ENCODE measurements at regions not wholly inside any gene's neighbourhood (a gene's known extent, or its start where the extent isn't known, plus 50 kb on each side); places are given as distances from the start of the nearest gene placed in this dataset.
A peak's percentile ranks its signal among the peaks of the same experiment; 100 is the strongest.
"Not testable (repeated sequence)": the region's sequence is repeated elsewhere in the genome, so short reads cannot be mapped to it uniquely, and the experiment has no call there.

DNA sequence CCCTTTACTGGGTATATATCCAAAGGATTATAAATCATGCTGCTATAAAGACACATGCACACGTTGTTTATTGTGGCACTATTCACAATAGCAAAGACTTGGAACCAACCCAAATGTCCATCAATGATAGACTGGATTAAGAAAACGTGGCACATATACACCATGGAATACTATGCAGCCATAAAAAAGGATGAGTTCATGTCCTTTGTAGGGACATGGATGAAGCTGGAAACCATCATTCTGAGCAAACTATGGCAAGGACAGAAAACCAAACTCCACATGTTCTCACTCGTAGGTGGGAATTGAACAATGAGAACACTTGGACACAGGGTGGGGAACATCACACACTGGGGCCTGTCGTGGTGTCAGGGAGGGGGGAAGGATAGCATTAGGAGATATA, 59.2 kb downstream of the CXorf49B start:
- not testable (repeated sequence) for DNase-seq

DNA sequence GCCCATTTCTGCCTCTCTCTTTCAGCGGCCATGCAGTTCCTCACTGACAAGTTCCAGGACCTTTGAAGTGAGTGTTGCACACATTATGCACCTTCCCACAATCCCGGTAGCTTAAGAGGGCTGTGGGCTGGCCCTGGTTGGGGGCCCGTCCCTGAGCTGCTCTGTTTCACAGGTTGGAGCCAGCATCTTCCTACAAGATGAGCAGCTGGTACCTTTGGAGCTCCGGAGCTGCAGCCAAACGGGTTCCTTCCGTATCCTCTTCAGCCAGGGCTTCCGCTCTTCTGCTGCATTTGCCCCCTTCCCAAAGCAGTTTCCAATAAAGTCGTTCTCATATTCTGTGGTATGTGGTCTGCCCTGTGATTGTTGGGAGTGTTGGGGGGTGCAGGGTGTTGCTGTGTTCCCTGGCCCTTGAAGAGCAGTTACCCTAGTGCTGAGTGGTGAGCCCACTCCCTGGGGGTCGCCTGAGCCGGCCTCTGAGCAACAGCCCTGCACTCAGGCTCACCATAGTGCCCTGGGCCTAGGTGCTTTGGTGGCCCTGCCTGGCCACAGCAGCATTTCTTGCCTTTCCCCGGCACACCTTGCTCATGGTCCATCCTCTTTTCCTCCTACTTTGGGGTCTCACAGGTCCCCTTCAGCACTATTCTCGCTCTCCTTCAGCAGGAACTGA, 60.4 kb downstream of the CXorf49B start:
- no peak for DNase-seq

DNA sequence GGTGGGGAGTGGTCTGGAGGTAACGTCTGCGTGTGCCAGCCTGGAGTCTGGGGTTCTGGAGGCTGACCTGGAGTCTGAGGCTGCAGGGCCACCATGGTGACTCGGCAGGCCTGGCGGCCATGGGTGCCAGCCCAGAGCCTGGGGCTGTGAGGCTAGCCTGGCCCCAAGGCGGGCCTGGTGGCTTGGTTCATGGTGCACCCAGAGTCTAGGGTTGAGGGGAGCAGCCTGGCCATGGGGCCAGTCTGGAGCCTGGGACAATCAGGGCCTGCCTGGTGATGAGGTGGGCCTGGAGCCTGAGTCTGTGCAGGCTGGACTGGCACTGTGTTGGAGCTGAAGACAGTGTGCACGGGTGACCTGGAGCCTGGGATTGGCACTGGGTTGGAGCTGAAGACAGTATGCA, 64.9 kb downstream of the CXorf49B start:
- DNase-seq: no peak

DNA sequence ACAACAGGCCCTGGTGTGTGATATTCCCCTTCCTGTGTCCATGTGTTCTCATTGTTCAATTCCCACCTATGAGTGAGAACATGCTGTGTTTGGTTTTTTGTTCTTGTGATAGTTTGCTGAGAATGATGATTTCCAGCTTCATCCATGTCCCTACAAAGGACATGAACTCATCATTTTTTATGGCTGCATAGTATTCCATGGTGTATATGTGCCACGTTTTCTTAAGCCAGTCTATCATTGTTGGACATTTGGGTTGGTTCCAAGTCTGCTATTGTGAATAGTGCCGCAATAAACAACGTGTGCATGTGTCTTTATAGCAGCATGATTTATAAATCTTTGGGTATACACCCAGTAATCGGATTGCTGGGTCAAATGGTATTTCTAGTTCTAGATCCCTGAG, 72.6 kb upstream of the NHSL2 start:
- DNase-seq: not testable (repeated sequence)

DNA sequence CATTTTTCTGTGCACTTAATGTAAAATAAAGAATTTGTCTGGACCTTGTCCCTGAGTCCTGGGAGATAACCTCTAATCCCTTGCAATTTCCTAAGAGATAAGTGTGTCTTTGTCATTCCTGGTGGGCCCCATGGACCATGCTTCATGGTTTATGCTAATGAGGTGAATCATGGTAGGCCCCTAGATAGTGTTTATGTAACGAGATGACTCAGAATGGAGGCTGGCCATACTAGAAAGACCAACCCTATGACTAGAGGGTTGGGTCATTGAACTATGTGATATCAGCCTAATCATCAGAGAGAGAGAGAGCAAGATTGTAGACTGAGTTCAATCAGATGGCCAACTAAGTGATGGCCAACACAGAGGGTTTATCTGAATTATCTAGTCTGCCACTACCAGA, 64.2 kb upstream of the NHSL2 start:
- DNase-seq: no peak

DNA sequence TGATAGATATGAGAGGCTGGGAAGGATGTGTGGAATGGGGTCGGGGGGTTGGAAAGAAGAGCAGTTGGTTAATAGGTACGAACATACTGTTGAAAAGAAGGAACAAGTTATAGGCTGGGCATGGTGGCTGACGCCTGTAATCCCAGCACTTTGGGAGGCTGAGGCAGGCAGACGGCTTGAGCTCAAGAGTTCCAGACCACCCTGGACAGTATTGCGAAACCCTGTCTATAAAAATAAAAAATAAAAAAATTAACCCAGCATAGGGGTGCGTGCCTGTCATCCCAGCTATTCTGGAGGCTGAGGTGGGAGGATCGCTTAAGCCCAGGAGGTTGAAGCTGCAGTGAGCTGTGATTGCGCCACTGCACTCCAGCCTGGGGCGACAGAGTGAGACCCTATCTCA, 58.5 kb upstream of the NHSL2 start:
- DNase-seq: no peak

DNA sequence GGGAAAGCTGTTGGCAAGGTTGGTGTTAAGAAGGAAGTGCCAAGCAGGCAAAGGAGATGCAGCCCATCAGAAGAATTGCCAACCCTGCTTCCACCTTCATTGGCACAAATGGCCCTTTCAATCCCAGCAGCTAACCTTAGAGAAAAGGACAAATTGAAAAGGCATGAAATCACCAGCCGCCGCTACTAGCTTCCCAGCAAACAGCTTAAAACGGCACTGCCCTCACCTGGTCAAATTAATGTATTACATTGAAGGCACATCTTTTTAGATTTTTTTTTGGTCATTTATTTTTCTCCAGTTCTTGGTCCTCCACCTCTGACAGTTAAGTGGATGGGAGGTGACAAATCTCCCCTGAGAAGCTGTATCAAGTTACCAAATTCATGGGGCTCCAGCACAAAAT, 51.0 kb upstream of the NHSL2 start:
- peak; percentile 14 for DNase-seq
